GM12892 (cell line): ENCODE measurements at regions not wholly inside any gene's neighbourhood (a gene's known extent, or its start where the extent isn't known, plus 50 kb on each side); places are given as distances from the start of the nearest gene placed in this dataset.
"Not testable (repeated sequence)": the region's sequence is repeated elsewhere in the genome, so short reads cannot be mapped to it uniquely, and the experiment has no call there.

Experiments
- DNase-seq: peaks from one replicate; pipeline ENCODE4 v3.0.0; 2011; ENCODE audit not compliant: insufficient read length
- FAIRE-seq: peaks from 2 replicates; lab custom pipeline; 2011; peaks lifted over from hg19 to GRCh38; lab: Jason Lieb, UNC
- POLR2A ChIP-seq: IDR thresholded peaks from 2 replicates; pipeline ENCODE4 v1.6.1; 2011; ENCODE audit warnings: low read depth, low read length, control low read depth
- POLR2AphosphoS5 ChIP-seq: IDR thresholded peaks from 2 replicates; pipeline ENCODE4 v1.6.1; 2011; ENCODE audit warnings: low read depth, low read length, control low read depth
- TAF1 ChIP-seq: IDR thresholded peaks from 2 replicates; pipeline ENCODE4 v1.6.1; 2011; ENCODE audit warnings: low read depth, mild to moderate bottlenecking, control low read depth, low read length, borderline replicate concordance

GRCh38 chr21:32844653-32845436 lies 73.3 kb upstream of the PAXBP1 start:
- no peak for TF ChIP-seq TAF1
- no peak for TF ChIP-seq POLR2A
- TF ChIP-seq POLR2AphosphoS5 = no peak
- DNase-seq (no peak), FAIRE-seq (no peak)

- TF ChIP-seq POLR2AphosphoS5 (no peak), POLR2A (no peak)
- FAIRE-seq = no peak
- no peak for DNase-seq
Measured at GRCh38 chr21:32858628-32859027, 87.1 kb upstream of the PAXBP1 start.

GRCh38 chr21:32860399-32860798 lies 88.8 kb upstream of the PAXBP1 start:
- FAIRE-seq (no peak), DNase-seq (no peak)
- TF ChIP-seq TAF1 (no peak), POLR2AphosphoS5 (no peak), POLR2A (no peak)

GRCh38 chr21:32861866-32862265 lies 90.3 kb upstream of the PAXBP1 start:
- FAIRE-seq (no peak), DNase-seq (no peak)
- TF ChIP-seq POLR2AphosphoS5 = no peak
- no peak for TF ChIP-seq POLR2A
- TF ChIP-seq TAF1 = no peak

- DNase-seq (no peak), FAIRE-seq (no peak)
- TF ChIP-seq POLR2AphosphoS5 (no peak), POLR2A (no peak), TAF1 (no peak)
Measured at GRCh38 chr21:32867597-32867996, 96.0 kb upstream of the PAXBP1 start.

- TF ChIP-seq POLR2AphosphoS5 (no peak), TAF1 (no peak), POLR2A (no peak)
- DNase-seq = no peak
- no peak for FAIRE-seq
Measured at GRCh38 chr21:32868631-32869454, 97.3 kb upstream of the PAXBP1 start.

GRCh38 chr21:32869459-32869858 lies 97.9 kb upstream of the PAXBP1 start:
- no peak for FAIRE-seq
- no peak for TF ChIP-seq POLR2AphosphoS5
- no peak for TF ChIP-seq POLR2A
- TF ChIP-seq TAF1 = no peak

GRCh38 chr21:32876426-32876825 lies 104.9 kb upstream of the PAXBP1 start:
- TF ChIP-seq POLR2AphosphoS5 (no peak), TAF1 (no peak), POLR2A (no peak)
- DNase-seq (no peak), FAIRE-seq (no peak)

More at GRCh38 chr21:32869459-32869858, 97.9 kb upstream of the PAXBP1 start:
- DNase-seq = no peak

GRCh38 chr21:32877888-32878287 lies 106.3 kb upstream of the PAXBP1 start:
- DNase-seq, FAIRE-seq: not testable (repeated sequence)

GRCh38 chr21:32878661-32879060 lies 107.1 kb upstream of the PAXBP1 start:
- FAIRE-seq (no peak), DNase-seq (no peak)
- TF ChIP-seq POLR2A (no peak), TAF1 (no peak), POLR2AphosphoS5 (no peak)

GRCh38 chr21:32881458-32881857 lies 109.9 kb upstream of the PAXBP1 start:
- DNase-seq (no peak), FAIRE-seq (no peak)
- TF ChIP-seq TAF1 (no peak), POLR2A (no peak), POLR2AphosphoS5 (no peak)

- DNase-seq (no peak), FAIRE-seq (no peak)
- no peak for TF ChIP-seq POLR2A
- no peak for TF ChIP-seq POLR2AphosphoS5
- TF ChIP-seq TAF1 = no peak
Measured at GRCh38 chr21:32884062-32884461, 112.5 kb upstream of the PAXBP1 start.
